WTC11 (cell line): ENCODE measurements at regions not wholly inside any gene's neighbourhood (a gene's known extent, or its start where the extent isn't known, plus 50 kb on each side); places are given as distances from the start of the nearest gene placed in this dataset.

Experiments
- ATAC-seq: fragments of 200-7000 bp; cut with Tn5 transposase; 2 replicates; pipeline ENCODE4 v1.10.0; 2021; ENCODE audit warnings: mild to moderate bottlenecking, moderate library complexity
- CTCF ChIA-PET: fragments of 300-600 bp; sonication (Branson Sonifier 250); formaldehyde crosslinking; loops from one replicate; lab custom pipeline; 2021; ENCODE audit warnings: antibody characterized with exemption; lab: Charles Lee
- POLR2A ChIA-PET: fragments of 350-600 bp; sonication (Branson Sonifier 250); formaldehyde crosslinking; loops from one replicate; lab custom pipeline; 2021; ENCODE audit warnings: antibody characterized with exemption; lab: Charles Lee
- DNase-seq: peaks from one replicate; pipeline ENCODE4 v3.0.0; 2021; ENCODE audit warnings: low spot score
- H3K27ac Mint-ChIP-seq: 2 replicates; pipeline ENCODE4 v1.8.0; 2021; ENCODE audit warnings: mixed read lengths
- H3K27me3 Mint-ChIP-seq: 2 replicates; pipeline ENCODE4 v1.8.0; 2021; ENCODE audit warnings: low read depth, mild to moderate bottlenecking, moderate library complexity, mixed read lengths
- H3K36me3 Mint-ChIP-seq: 2 replicates; pipeline ENCODE4 v1.8.0; 2021; ENCODE audit warnings: mixed read lengths
- H3K4me1 Mint-ChIP-seq: 2 replicates; pipeline ENCODE4 v1.8.0; 2022; ENCODE audit warnings: mixed read lengths
- H3K4me3 Mint-ChIP-seq: 2 replicates; pipeline ENCODE4 v1.8.0; 2021; ENCODE audit warnings: mild to moderate bottlenecking, moderate library complexity, mixed read lengths
- H3K9me3 Mint-ChIP-seq: 2 replicates; pipeline ENCODE4 v1.8.0; 2021; ENCODE audit warnings: mixed read lengths
- EMX1 ChIP-seq: fragments of 250-450 bp; sonication (Bioruptor Pico); IDR thresholded peaks from 2 replicates; pipeline ENCODE4 v1.8.0; 2021; ENCODE audit warnings: mild to moderate bottlenecking
- FOXK1 ChIP-seq: sonication (generic); formaldehyde crosslinking; IDR thresholded peaks from 2 replicates; pipeline ENCODE4 v1.8.0; 2022; ENCODE audit warnings: mild to moderate bottlenecking, moderate library complexity, missing genetic modification reagents
- FOXP1 ChIP-seq: sonication (generic); formaldehyde crosslinking; IDR thresholded peaks from 2 replicates; pipeline ENCODE4 v1.8.0; 2022; ENCODE audit warnings: missing genetic modification reagents, mild to moderate bottlenecking, moderate library complexity, borderline replicate concordance
- IRF2 ChIP-seq: sonication (generic); formaldehyde crosslinking; IDR thresholded peaks from 2 replicates; pipeline ENCODE4 v1.8.0; 2022; ENCODE audit warnings: low read depth, missing genetic modification reagents, borderline replicate concordance
- MAX ChIP-seq: sonication (generic); formaldehyde crosslinking; IDR thresholded peaks from 2 replicates; pipeline ENCODE4 v1.8.0; 2022; ENCODE audit warnings: mild to moderate bottlenecking, missing genetic modification reagents
- MXD4 ChIP-seq: fragments of 250-450 bp; sonication (Bioruptor Pico); IDR thresholded peaks from 2 replicates; pipeline ENCODE4 v1.8.0; 2021; ENCODE audit warnings: mild to moderate bottlenecking, moderate library complexity, borderline replicate concordance
- MYBL2 ChIP-seq: sonication (generic); formaldehyde crosslinking; IDR thresholded peaks from 2 replicates; pipeline ENCODE4 v1.8.1; 2023; ENCODE audit warnings: mild to moderate bottlenecking, moderate library complexity, missing genetic modification reagents
- NR1H2 ChIP-seq: sonication (generic); formaldehyde crosslinking; IDR thresholded peaks from 2 replicates; pipeline ENCODE4 v1.9.0; 2021; ENCODE audit warnings: mild to moderate bottlenecking, moderate library complexity, missing genetic modification reagents
- NR3C1 ChIP-seq: sonication (generic); formaldehyde crosslinking; conservative IDR thresholded peaks from 2 replicates; pipeline ENCODE4 v1.8.1; 2023; ENCODE audit warnings: low read depth, mild to moderate bottlenecking, missing genetic modification reagents
- PRRX2 ChIP-seq: fragments of 250-450 bp; sonication (Bioruptor Pico); IDR thresholded peaks from 2 replicates; pipeline ENCODE4 v1.8.0; 2021; ENCODE audit warnings: mild to moderate bottlenecking
- TEAD4 ChIP-seq: sonication (generic); formaldehyde crosslinking; IDR thresholded peaks from 2 replicates; pipeline ENCODE4 v1.8.0; 2022; ENCODE audit warnings: mild to moderate bottlenecking, missing genetic modification reagents
- ZMAT4 ChIP-seq: fragments of 250-450 bp; sonication (Bioruptor Pico); IDR thresholded peaks from 2 replicates; pipeline ENCODE4 v1.9.0; 2021; ENCODE audit warnings: mild to moderate bottlenecking
- ZNF671 ChIP-seq: fragments of 250-450 bp; sonication (Bioruptor Pico); IDR thresholded peaks from 2 replicates; pipeline ENCODE4 v1.8.0; 2021; ENCODE audit warnings: mild to moderate bottlenecking
- ZSCAN18 ChIP-seq: fragments of 250-450 bp; sonication (Bioruptor Pico); IDR thresholded peaks from 2 replicates; pipeline ENCODE4 v2.1.2; 2022; ENCODE audit warnings: mild to moderate bottlenecking, moderate library complexity
- TF ChIP-seq, protein P1 (sequence below): fragments of 250-450 bp; sonication (Bioruptor Pico); conservative IDR thresholded peaks from 2 replicates; pipeline ENCODE4 v1.9.0; 2021; ENCODE audit warnings: mild to moderate bottlenecking
- TF ChIP-seq, protein P2 (sequence below): sonication (generic); formaldehyde crosslinking; IDR thresholded peaks from 2 replicates; pipeline ENCODE4 v1.8.0; 2022; ENCODE audit warnings: mild to moderate bottlenecking, missing genetic modification reagents
- TF ChIP-seq, protein P3 (sequence below): sonication (generic); formaldehyde crosslinking; IDR thresholded peaks from 2 replicates; pipeline ENCODE4 v1.8.1; 2022; ENCODE audit warnings: mild to moderate bottlenecking, moderate library complexity, missing genetic modification reagents
- TF ChIP-seq, protein P4 (sequence below): sonication (generic); formaldehyde crosslinking; IDR thresholded peaks from 2 replicates; pipeline ENCODE4 v1.8.1; 2022; ENCODE audit warnings: low read depth, missing genetic modification reagents, borderline replicate concordance
- TF ChIP-seq, protein P5 (sequence below): sonication (generic); formaldehyde crosslinking; IDR thresholded peaks from 2 replicates; pipeline ENCODE4 v1.8.0; 2022; ENCODE audit warnings: missing genetic modification reagents
- TF ChIP-seq, protein P6 (sequence below): sonication (generic); formaldehyde crosslinking; IDR thresholded peaks from 2 replicates; pipeline ENCODE4 v1.8.0; 2022; ENCODE audit warnings: mild to moderate bottlenecking, missing genetic modification reagents

DNA sequence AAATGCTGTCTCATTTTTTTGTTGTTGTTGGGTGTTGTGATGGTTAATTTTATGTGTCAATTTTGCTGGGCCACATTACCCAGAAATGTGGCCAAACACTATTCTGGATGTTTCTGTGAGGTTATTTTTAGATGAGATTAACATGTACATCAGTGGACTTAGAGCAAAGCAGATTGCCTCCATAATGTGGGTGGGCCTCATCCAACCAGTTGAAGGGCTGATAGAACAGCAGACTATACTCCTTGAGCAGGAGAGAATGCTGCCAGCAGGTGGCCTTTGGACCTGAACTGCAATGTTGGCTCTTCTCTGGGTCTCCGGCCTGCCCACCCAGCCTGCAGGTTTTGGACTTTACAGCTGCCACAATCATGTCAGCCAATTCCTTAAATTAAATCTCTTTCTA is 169.0 kb downstream of the FTCDNL1 start:
- TF ChIP-seq ZMAT4 (no peak), EMX1 (no peak), PRRX2 (no peak), FOXP1 (CRISPR knock-in tag) (no peak), TEAD4 (no peak)
- TF ChIP-seq, protein P1, sequence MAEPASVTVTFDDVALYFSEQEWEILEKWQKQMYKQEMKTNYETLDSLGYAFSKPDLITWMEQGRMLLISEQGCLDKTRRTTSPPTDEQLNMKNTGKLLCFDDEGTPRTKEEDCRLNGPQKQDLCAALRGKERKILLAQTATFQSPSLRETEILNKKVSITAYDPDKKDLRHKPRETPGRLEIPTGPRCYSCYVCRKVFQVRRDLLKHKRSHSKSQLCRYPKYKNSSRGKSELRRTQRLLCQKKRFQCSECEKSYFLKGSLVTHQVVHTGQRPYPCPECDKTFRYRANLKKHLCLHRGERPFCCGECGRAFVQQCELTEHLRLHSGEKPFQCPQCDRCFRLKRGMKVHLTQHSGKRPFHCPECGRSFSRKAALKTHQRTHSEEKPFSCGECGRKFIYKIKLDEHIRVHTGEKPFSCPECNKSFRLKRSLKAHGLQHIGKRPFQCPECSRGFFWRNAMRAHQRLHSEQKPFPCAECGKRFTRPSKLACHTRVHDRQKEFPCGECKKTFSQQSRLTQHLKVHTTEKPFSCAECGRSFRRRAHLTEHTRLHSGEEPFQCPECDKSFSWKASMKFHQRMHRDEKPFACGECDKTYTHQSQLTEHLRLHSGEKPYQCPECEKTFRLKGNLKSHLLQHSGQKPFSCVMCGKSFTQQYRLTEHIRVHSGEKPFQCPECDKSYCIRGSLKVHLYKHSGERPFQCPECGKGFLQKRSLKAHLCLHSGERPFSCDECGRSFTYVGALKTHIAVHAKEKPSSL (CRISPR knock-in tag): no peak
- TF ChIP-seq, protein P2, sequence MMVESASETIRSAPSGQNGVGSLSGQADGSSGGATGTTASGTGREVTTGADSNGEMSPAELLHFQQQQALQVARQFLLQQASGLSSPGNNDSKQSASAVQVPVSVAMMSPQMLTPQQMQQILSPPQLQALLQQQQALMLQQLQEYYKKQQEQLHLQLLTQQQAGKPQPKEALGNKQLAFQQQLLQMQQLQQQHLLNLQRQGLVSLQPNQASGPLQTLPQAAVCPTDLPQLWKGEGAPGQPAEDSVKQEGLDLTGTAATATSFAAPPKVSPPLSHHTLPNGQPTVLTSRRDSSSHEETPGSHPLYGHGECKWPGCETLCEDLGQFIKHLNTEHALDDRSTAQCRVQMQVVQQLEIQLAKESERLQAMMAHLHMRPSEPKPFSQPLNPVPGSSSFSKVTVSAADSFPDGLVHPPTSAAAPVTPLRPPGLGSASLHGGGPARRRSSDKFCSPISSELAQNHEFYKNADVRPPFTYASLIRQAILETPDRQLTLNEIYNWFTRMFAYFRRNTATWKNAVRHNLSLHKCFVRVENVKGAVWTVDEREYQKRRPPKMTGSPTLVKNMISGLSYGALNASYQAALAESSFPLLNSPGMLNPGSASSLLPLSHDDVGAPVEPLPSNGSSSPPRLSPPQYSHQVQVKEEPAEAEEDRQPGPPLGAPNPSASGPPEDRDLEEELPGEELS (CRISPR knock-in tag): no peak
- peaks cover 9% of the 10 kb centered on the region for H3K4me1 Mint-ChIP-seq
- H3K4me3 Mint-ChIP-seq: no peak overlapping the region
- DNase-seq (no peak), ATAC-seq (no peak)
- H3K27ac Mint-ChIP-seq: no peak overlapping the region
- no peaks in the 10 kb centered on the region for H3K27me3 Mint-ChIP-seq
- no peaks in the 10 kb centered on the region for H3K9me3 Mint-ChIP-seq
- H3K36me3 Mint-ChIP-seq: no peaks in the 10 kb centered on the region
- ChIA-PET POLR2A (no interaction called here), CTCF (no interaction called here)

- no peaks in the 10 kb centered on the region for H3K9me3 Mint-ChIP-seq
- H3K27ac Mint-ChIP-seq: no peak overlapping the region
- H3K36me3 Mint-ChIP-seq: no peaks in the 10 kb centered on the region
- ATAC-seq (no peak), DNase-seq (no peak)
- CTCF ChIA-PET: no interaction called here
- POLR2A ChIA-PET: no interaction called here
- H3K4me1 Mint-ChIP-seq: peaks cover 9% of the 10 kb centered on the region
- no peak overlapping the region for H3K4me3 Mint-ChIP-seq
- no peaks in the 10 kb centered on the region for H3K27me3 Mint-ChIP-seq
- no peak for TF ChIP-seq ZSCAN18
- no peak for TF ChIP-seq MAX (CRISPR knock-in tag)
- TF ChIP-seq FOXK1: no peak
- TF ChIP-seq MYBL2 (CRISPR knock-in tag): no peak
- no peak for TF ChIP-seq IRF2 (CRISPR knock-in tag)
- TF ChIP-seq, protein P3, sequence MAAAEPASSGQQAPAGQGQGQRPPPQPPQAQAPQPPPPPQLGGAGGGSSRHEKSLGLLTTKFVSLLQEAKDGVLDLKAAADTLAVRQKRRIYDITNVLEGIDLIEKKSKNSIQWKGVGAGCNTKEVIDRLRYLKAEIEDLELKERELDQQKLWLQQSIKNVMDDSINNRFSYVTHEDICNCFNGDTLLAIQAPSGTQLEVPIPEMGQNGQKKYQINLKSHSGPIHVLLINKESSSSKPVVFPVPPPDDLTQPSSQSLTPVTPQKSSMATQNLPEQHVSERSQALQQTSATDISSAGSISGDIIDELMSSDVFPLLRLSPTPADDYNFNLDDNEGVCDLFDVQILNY (CRISPR knock-in tag): no peak
- TF ChIP-seq MXD4 (CRISPR knock-in tag): no peak
- no peak for TF ChIP-seq ZNF671 (CRISPR knock-in tag)
- TF ChIP-seq, protein P4, sequence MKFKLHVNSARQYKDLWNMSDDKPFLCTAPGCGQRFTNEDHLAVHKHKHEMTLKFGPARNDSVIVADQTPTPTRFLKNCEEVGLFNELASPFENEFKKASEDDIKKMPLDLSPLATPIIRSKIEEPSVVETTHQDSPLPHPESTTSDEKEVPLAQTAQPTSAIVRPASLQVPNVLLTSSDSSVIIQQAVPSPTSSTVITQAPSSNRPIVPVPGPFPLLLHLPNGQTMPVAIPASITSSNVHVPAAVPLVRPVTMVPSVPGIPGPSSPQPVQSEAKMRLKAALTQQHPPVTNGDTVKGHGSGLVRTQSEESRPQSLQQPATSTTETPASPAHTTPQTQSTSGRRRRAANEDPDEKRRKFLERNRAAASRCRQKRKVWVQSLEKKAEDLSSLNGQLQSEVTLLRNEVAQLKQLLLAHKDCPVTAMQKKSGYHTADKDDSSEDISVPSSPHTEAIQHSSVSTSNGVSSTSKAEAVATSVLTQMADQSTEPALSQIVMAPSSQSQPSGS (CRISPR knock-in tag): no peak
- TF ChIP-seq NR3C1 (CRISPR knock-in tag): no peak
- TF ChIP-seq, protein P5, sequence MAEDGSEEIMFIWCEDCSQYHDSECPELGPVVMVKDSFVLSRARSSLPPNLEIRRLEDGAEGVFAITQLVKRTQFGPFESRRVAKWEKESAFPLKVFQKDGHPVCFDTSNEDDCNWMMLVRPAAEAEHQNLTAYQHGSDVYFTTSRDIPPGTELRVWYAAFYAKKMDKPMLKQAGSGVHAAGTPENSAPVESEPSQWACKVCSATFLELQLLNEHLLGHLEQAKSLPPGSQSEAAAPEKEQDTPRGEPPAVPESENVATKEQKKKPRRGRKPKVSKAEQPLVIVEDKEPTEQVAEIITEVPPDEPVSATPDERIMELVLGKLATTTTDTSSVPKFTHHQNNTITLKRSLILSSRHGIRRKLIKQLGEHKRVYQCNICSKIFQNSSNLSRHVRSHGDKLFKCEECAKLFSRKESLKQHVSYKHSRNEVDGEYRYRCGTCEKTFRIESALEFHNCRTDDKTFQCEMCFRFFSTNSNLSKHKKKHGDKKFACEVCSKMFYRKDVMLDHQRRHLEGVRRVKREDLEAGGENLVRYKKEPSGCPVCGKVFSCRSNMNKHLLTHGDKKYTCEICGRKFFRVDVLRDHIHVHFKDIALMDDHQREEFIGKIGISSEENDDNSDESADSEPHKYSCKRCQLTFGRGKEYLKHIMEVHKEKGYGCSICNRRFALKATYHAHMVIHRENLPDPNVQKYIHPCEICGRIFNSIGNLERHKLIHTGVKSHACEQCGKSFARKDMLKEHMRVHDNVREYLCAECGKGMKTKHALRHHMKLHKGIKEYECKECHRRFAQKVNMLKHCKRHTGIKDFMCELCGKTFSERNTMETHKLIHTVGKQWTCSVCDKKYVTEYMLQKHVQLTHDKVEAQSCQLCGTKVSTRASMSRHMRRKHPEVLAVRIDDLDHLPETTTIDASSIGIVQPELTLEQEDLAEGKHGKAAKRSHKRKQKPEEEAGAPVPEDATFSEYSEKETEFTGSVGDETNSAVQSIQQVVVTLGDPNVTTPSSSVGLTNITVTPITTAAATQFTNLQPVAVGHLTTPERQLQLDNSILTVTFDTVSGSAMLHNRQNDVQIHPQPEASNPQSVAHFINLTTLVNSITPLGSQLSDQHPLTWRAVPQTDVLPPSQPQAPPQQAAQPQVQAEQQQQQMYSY (CRISPR knock-in tag): no peak
- no peak for TF ChIP-seq FOXP1 (CRISPR knock-in tag)
- TF ChIP-seq NR1H2 (CRISPR knock-in tag): no peak
- TF ChIP-seq, protein P6, sequence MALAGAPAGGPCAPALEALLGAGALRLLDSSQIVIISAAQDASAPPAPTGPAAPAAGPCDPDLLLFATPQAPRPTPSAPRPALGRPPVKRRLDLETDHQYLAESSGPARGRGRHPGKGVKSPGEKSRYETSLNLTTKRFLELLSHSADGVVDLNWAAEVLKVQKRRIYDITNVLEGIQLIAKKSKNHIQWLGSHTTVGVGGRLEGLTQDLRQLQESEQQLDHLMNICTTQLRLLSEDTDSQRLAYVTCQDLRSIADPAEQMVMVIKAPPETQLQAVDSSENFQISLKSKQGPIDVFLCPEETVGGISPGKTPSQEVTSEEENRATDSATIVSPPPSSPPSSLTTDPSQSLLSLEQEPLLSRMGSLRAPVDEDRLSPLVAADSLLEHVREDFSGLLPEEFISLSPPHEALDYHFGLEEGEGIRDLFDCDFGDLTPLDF (CRISPR knock-in tag): no peak
- no peak for TF ChIP-seq TEAD4
Observed at GRCh38 chr2:199680482-199680881, 170.5 kb downstream of the FTCDNL1 start.
